GM23338 (cell line): ENCODE measurements at regions not wholly inside any gene's neighbourhood (a gene's known extent, or its start where the extent isn't known, plus 50 kb on each side); places are given as distances from the start of the nearest gene placed in this dataset.

Experiments used
- ATAC-seq: fragments of 200-7000 bp; cut with Tn5 transposase; 3 replicates; pipeline ENCODE4 v1.9.1; 2020
- DNase-seq: peaks from one replicate; pipeline ENCODE4 v3.0.0-alpha.2; 2015; ENCODE audit warnings: low spot score
- H2AFZ ChIP-seq: fragments of 200-600 bp; sonication (generic); 2 replicates; pipeline ENCODE4 v1.8.0; 2016; ENCODE audit warnings: antibody characterized with exemption, mild to moderate bottlenecking, moderate library complexity
- H3F3A ChIP-seq: fragments of 200-600 bp; sonication (generic); replicated peaks from 2 replicates; pipeline ENCODE4 v1.8.0; 2017; ENCODE audit warnings: antibody characterized with exemption, mixed run types, low read depth
- H3K27ac ChIP-seq: fragments of 200-600 bp; sonication (generic); 2 replicates; pipeline ENCODE4 v1.6.1; 2016; ENCODE audit warnings: low read depth
- H3K27me3 ChIP-seq: fragments of 200-600 bp; sonication (generic); 2 replicates; pipeline ENCODE4 v1.8.0; 2016; ENCODE audit warnings: mild to moderate bottlenecking, mixed run types, moderate library complexity; ENCODE audit not compliant: insufficient read depth
- H3K36me3 ChIP-seq: fragments of 200-600 bp; sonication (generic); 2 replicates; pipeline ENCODE4 v1.8.0; 2016; ENCODE audit warnings: mild to moderate bottlenecking; ENCODE audit not compliant: insufficient read depth
- H3K4me1 ChIP-seq: fragments of 200-600 bp; sonication (generic); 2 replicates; pipeline ENCODE4 v1.8.0; 2016; ENCODE audit warnings: mild to moderate bottlenecking, moderate library complexity; ENCODE audit not compliant: insufficient read depth
- H3K4me2 ChIP-seq: fragments of 200-600 bp; sonication (generic); 2 replicates; pipeline ENCODE4 v1.7.1; 2017; ENCODE audit warnings: mixed run types
- H3K4me3 ChIP-seq: fragments of 200-600 bp; sonication (generic); 2 replicates; pipeline ENCODE4 v1.6.1; 2016; ENCODE audit warnings: mixed run types
- H3K79me2 ChIP-seq: fragments of 200-600 bp; sonication (generic); replicated peaks from 2 replicates; pipeline ENCODE4 v1.8.0; 2017; ENCODE audit warnings: mild to moderate bottlenecking; ENCODE audit not compliant: insufficient read depth
- H3K9me2 ChIP-seq: fragments of 200-600 bp; sonication (generic); 2 replicates; pipeline ENCODE4 v1.8.0; 2017; ENCODE audit not compliant: insufficient read depth
- H4K20me1 ChIP-seq: fragments of 200-600 bp; sonication (generic); replicated peaks from 2 replicates; pipeline ENCODE4 v1.8.0; 2017; ENCODE audit warnings: mild to moderate bottlenecking; ENCODE audit not compliant: insufficient read depth
- H3K27ac Mint-ChIP-seq: 2 replicates; pipeline ENCODE4 v1.8.0; 2020; ENCODE audit warnings: inconsistent platforms, mild to moderate bottlenecking, moderate library complexity, mixed read lengths
- H3K27me3 Mint-ChIP-seq: 3 replicates; pipeline ENCODE4 v1.8.0; 2022; ENCODE audit warnings: low read depth, mild to moderate bottlenecking, moderate library complexity, mixed read lengths, inconsistent platforms; ENCODE audit not compliant: insufficient read depth, poor library complexity
- H3K36me3 Mint-ChIP-seq: 3 replicates; pipeline ENCODE4 v1.8.0; 2021; ENCODE audit warnings: low read depth, mild to moderate bottlenecking, inconsistent platforms, moderate library complexity, mixed read lengths
- H3K4me1 Mint-ChIP-seq: 3 replicates; pipeline ENCODE4 v1.8.0; 2020; ENCODE audit warnings: mild to moderate bottlenecking, inconsistent platforms, mixed read lengths
- H3K4me3 Mint-ChIP-seq: 3 replicates; pipeline ENCODE4 v1.8.0; 2021; ENCODE audit warnings: moderate library complexity, mild to moderate bottlenecking, inconsistent platforms, mixed read lengths
- H3K9me3 Mint-ChIP-seq: 3 replicates; pipeline ENCODE4 v1.8.0; 2020; ENCODE audit warnings: moderate library complexity, mild to moderate bottlenecking, inconsistent platforms, mixed read lengths
- CREB1 ChIP-seq: fragments of 250-450 bp; sonication (Bioruptor Pico); IDR thresholded peaks from 2 replicates; pipeline ENCODE4 v1.5.0; 2020; ENCODE audit warnings: low read depth, mild to moderate bottlenecking, moderate library complexity
- EZH2 ChIP-seq: fragments of 200-600 bp; sonication (generic); IDR thresholded peaks from one replicate; pipeline ENCODE4 v1.8.0; 2017; ENCODE audit warnings: antibody characterized with exemption, mild to moderate bottlenecking, low read depth; ENCODE audit not compliant: unreplicated experiment
- EZH2phosphoT487 ChIP-seq: fragments of 200-600 bp; sonication (generic); IDR thresholded peaks from one replicate; pipeline ENCODE4 v1.8.1; 2018; ENCODE audit warnings: antibody characterized with exemption; ENCODE audit not compliant: unreplicated experiment
- REST ChIP-seq: IDR thresholded peaks from one replicate; pipeline ENCODE4 v1.6.1; 2018; ENCODE audit warnings: antibody characterized with exemption; ENCODE audit not compliant: unreplicated experiment
- STAT1 ChIP-seq: IDR thresholded peaks from one replicate; pipeline ENCODE4 v1.6.1; 2016; ENCODE audit warnings: antibody characterized with exemption; ENCODE audit not compliant: unreplicated experiment
- ZNF462 ChIP-seq: fragments of 250-450 bp; sonication (Bioruptor Pico); IDR thresholded peaks from 2 replicates; pipeline ENCODE4 v1.5.0; 2020; ENCODE audit warnings: mild to moderate bottlenecking, moderate library complexity

DNA sequence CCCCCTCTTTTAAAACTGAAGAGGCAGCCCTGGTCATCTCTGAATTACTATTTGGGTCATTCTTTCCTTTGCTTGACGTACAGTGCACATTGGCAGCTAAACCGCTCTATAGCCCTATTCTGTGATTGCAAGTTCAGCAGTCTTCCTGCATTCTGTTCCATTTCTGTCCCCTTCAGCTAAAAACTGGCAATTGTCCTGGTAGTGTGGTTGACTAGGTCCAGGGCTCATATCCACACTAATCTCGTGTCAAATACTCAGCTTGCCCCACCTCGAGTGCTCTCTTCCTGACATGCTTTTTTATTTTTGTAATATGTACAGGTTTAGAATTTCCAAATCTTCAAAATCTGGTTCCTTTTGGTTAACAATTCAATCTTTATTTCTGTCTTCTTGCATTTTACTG, 282.1 kb downstream of the THBS2 start:
- Mint-ChIP-seq H3K4me3 (no peak overlapping the region), H3K4me1 (no peaks in the 10 kb centered on the region), H3K36me3 (no peaks in the 10 kb centered on the region), H3K27me3 (peaks cover 5% of the 10 kb centered on the region), H3K9me3 (peaks cover 7% of the 10 kb centered on the region; the same call in 2 of the 3 replicates), H3K27ac (no peak overlapping the region)
- no peak overlapping the region for H3K4me3 ChIP-seq
- ATAC-seq (no peak), DNase-seq (no peak)
- no peaks in the 10 kb centered on the region for H3K79me2 ChIP-seq
- H3K4me2 ChIP-seq: no peak overlapping the region
- H3K36me3 ChIP-seq: no peaks in the 10 kb centered on the region
- H3K4me1 ChIP-seq: no peaks in the 10 kb centered on the region
- no peak overlapping the region for H3K27ac ChIP-seq
- H3K27me3 ChIP-seq: no peaks in the 10 kb centered on the region
- H3F3A ChIP-seq: no peaks in the 10 kb centered on the region
- no peaks in the 10 kb centered on the region for H3K9me2 ChIP-seq
- TF ChIP-seq REST: no peak
- TF ChIP-seq CREB1 (CRISPR knock-in tag): no peak
- TF ChIP-seq EZH2phosphoT487: no peak
- H4K20me1 ChIP-seq: no peaks in the 10 kb centered on the region
- H2AFZ ChIP-seq: no peak overlapping the region

GRCh38 chr6:168968801-168969200, 284.8 kb downstream of the THBS2 start:
- no peaks in the 10 kb centered on the region for H3K9me2 ChIP-seq
- Mint-ChIP-seq H3K27me3 (peaks cover 5% of the 10 kb centered on the region), H3K36me3 (no peaks in the 10 kb centered on the region), H3K9me3 (peaks cover 11% of the 10 kb centered on the region), H3K4me1 (no peaks in the 10 kb centered on the region), H3K27ac (no peak overlapping the region), H3K4me3 (no peak overlapping the region)
- H3K79me2 ChIP-seq: no peaks in the 10 kb centered on the region
- DNase-seq: no peak
- no peak for ATAC-seq
- H4K20me1 ChIP-seq: no peaks in the 10 kb centered on the region
- no peaks in the 10 kb centered on the region for H3K4me1 ChIP-seq
- H3K4me2 ChIP-seq: no peak overlapping the region
- H3K36me3 ChIP-seq: no peaks in the 10 kb centered on the region
- H2AFZ ChIP-seq: no peak overlapping the region
- no peak overlapping the region for H3K27ac ChIP-seq
- no peaks in the 10 kb centered on the region for H3K27me3 ChIP-seq
- no peaks in the 10 kb centered on the region for H3F3A ChIP-seq
- H3K4me3 ChIP-seq: no peak overlapping the region
- TF ChIP-seq EZH2 (no peak), STAT1 (no peak), ZNF462 (CRISPR knock-in tag) (no peak), REST (no peak)
